22Rv1 (cell line): ENCODE measurements at regions not wholly inside any gene's neighbourhood (a gene's known extent, or its start where the extent isn't known, plus 50 kb on each side); places are given as distances from the start of the nearest gene placed in this dataset.

Source experiments
- H3K27ac ChIP-seq: fragments of 450-650 bp; 2 replicates; pipeline ENCODE4 v1.5.1; 2017
- CTCF ChIP-seq: fragments of 450-650 bp; IDR thresholded peaks from 2 replicates; pipeline ENCODE4 v1.5.1; 2017; ENCODE audit warnings: mild to moderate bottlenecking
- ZFX ChIP-seq: fragments of 450-650 bp; IDR thresholded peaks from 2 replicates; pipeline ENCODE4 v1.6.1; 2017; ENCODE audit warnings: antibody characterized with exemption, borderline replicate concordance

GRCh38 chr5:40078898-40079575, 600.7 kb upstream of the PTGER4 start:
- TF ChIP-seq ZFX (no peak), CTCF (no peak)
- H3K27ac ChIP-seq = no peak overlapping the region

- no peak overlapping the region for H3K27ac ChIP-seq
- TF ChIP-seq ZFX (no peak), CTCF (no peak)
Measured at GRCh38 chr5:40074826-40075225, 604.9 kb upstream of the PTGER4 start.

- peak overlapping the region; percentile 25 for H3K27ac ChIP-seq
- TF ChIP-seq CTCF (no peak), ZFX (no peak)
Measured at GRCh38 chr5:40073927-40074326, 605.8 kb upstream of the PTGER4 start.

- no peak for TF ChIP-seq CTCF
- H3K27ac ChIP-seq = no peak overlapping the region
Measured at GRCh38 chr5:40071870-40072269, 607.8 kb upstream of the PTGER4 start.

GRCh38 chr5:40066616-40067015, 613.1 kb upstream of the PTGER4 start:
- TF ChIP-seq CTCF = no peak
- TF ChIP-seq ZFX = no peak
- no peak overlapping the region for H3K27ac ChIP-seq

- H3K27ac ChIP-seq = no peak overlapping the region
- TF ChIP-seq ZFX = no peak
- no peak for TF ChIP-seq CTCF
Measured at GRCh38 chr5:40052808-40053207, 626.9 kb upstream of the PTGER4 start.

- TF ChIP-seq CTCF = no peak
- TF ChIP-seq ZFX = no peak
- no peak overlapping the region for H3K27ac ChIP-seq
Measured at GRCh38 chr5:40046792-40047191, 622.0 kb upstream of the DAB2 start.
